IMR-90 (cell line): ENCODE measurements at regions not wholly inside any gene's neighbourhood (a gene's known extent, or its start where the extent isn't known, plus 50 kb on each side); places are given as distances from the start of the nearest gene placed in this dataset.

Experiments used
- ATAC-seq: fragments of 200-7000 bp; cut with Tn5 transposase; 2 replicates; pipeline ENCODE4 v1.9.1; 2020; ENCODE audit warnings: low read depth, mild to moderate bottlenecking, moderate library complexity
- BruUV-seq: library from RNA; stranded (reverse); fragments of 400-500 nt; replicated peaks from 2 replicates; lab custom pipeline; 2021; lab: Mats Ljungman, UMichigan
- CTCF ChIA-PET: fragments of 300-600 bp; formaldehyde crosslinking; extraction: SDS; loops from one replicate; lab custom pipeline; 2021; ENCODE audit warnings: antibody characterized with exemption; lab: Yijun Ruan, JAX
- POLR2A ChIA-PET: fragments of 300-600 bp; sonication (Branson Sonifier 250); formaldehyde crosslinking; loops from one replicate; lab custom pipeline; 2022; ENCODE audit warnings: antibody characterized with exemption; ENCODE audit not compliant: unreplicated experiment; lab: Charles Lee
- DNase-seq: peaks from one replicate; pipeline ENCODE4 v3.0.0; 2013
- H2AFZ ChIP-seq: replicated peaks from 2 replicates; pipeline ENCODE3; 2013; ENCODE audit warnings: low read length, mild to moderate bottlenecking; ENCODE audit not compliant: poor library complexity
- H2AK5ac ChIP-seq: 2 replicates; pipeline ENCODE4 v1.6.1; 2013; ENCODE audit warnings: low read depth, low read length, inconsistent platforms
- H2AK9ac ChIP-seq: replicated peaks from 2 replicates; pipeline ENCODE3; 2013; ENCODE audit warnings: mild to moderate bottlenecking, low read depth, low read length, moderate library complexity; ENCODE audit not compliant: poor library complexity
- H2BK120ac ChIP-seq: 2 replicates; pipeline ENCODE4 v1.6.1; 2013; ENCODE audit warnings: low read depth, low read length, inconsistent platforms
- H2BK15ac ChIP-seq: 3 replicates; pipeline ENCODE4 v1.6.1; 2013; ENCODE audit warnings: low read depth, low read length, inconsistent platforms
- H2BK20ac ChIP-seq: 2 replicates; pipeline ENCODE4 v1.6.1; 2013; ENCODE audit warnings: low read depth, mild to moderate bottlenecking, inconsistent platforms, low read length, moderate library complexity
- H2BK5ac ChIP-seq: 2 replicates; pipeline ENCODE4 v1.6.1; 2013; ENCODE audit warnings: mild to moderate bottlenecking, low read depth, low read length, inconsistent platforms; ENCODE audit not compliant: poor library complexity, severe bottlenecking
- H3K14ac ChIP-seq: replicated peaks from 2 replicates; pipeline ENCODE4 v1.6.1; 2013; ENCODE audit warnings: low read depth, low read length, inconsistent platforms
- H3K18ac ChIP-seq: 2 replicates; pipeline ENCODE4 v1.6.1; 2013; ENCODE audit warnings: low read depth, low read length, control low read depth
- H3K23ac ChIP-seq: 2 replicates; pipeline ENCODE4 v1.6.1; 2013; ENCODE audit warnings: low read depth, low read length, inconsistent platforms
- H3K27ac ChIP-seq: 2 replicates; pipeline ENCODE4 v1.5.1; 2013; ENCODE audit warnings: mild to moderate bottlenecking, control low read depth, low read length; ENCODE audit not compliant: insufficient read depth
- H3K27me3 ChIP-seq: 2 replicates; pipeline ENCODE4 v1.6.1; 2013; ENCODE audit warnings: low read length; ENCODE audit not compliant: control insufficient read depth, insufficient read depth
- H3K36me3 ChIP-seq: 2 replicates; pipeline ENCODE4 v1.6.1; 2013; ENCODE audit warnings: low read length, mixed read lengths; ENCODE audit not compliant: control insufficient read depth, insufficient read depth
- H3K4ac ChIP-seq: 2 replicates; pipeline ENCODE4 v1.6.1; 2013; ENCODE audit warnings: low read depth, low read length, inconsistent platforms
- H3K4me1 ChIP-seq: 2 replicates; pipeline ENCODE4 v1.6.1; 2013; ENCODE audit warnings: low read length, mixed read lengths; ENCODE audit not compliant: control insufficient read depth, insufficient read depth
- H3K4me2 ChIP-seq: 2 replicates; pipeline ENCODE4 v1.6.1; 2013; ENCODE audit warnings: low read depth, mild to moderate bottlenecking, control low read depth, low read length, moderate library complexity
- H3K4me3 ChIP-seq: 2 replicates; pipeline ENCODE4 v1.5.1; 2013; ENCODE audit warnings: low read depth, mild to moderate bottlenecking, control low read depth, low read length, moderate library complexity; ENCODE audit not compliant: insufficient read depth
- H3K56ac ChIP-seq: 2 replicates; pipeline ENCODE4 v1.6.1; 2013; ENCODE audit warnings: low read length, inconsistent platforms; ENCODE audit not compliant: insufficient read depth; ENCODE audit errors: extremely low read depth
- H3K79me1 ChIP-seq, 2 experiments: 2 replicates each; pipeline ENCODE4 v1.6.1; 2013; ENCODE audit warnings: low read length in 2 of 2, inconsistent platforms in 1 of 2, low read depth in 1 of 2
- H3K9ac ChIP-seq: 2 replicates; pipeline ENCODE4 v1.6.1; 2013; ENCODE audit warnings: low read depth, low read length, control low read depth
- H3K9me1 ChIP-seq: 2 replicates; pipeline ENCODE4 v1.6.1; 2013; ENCODE audit warnings: low read length, inconsistent platforms; ENCODE audit not compliant: insufficient read depth
- H3K9me3 ChIP-seq: 2 replicates; pipeline ENCODE4 v1.6.1; 2013; ENCODE audit warnings: low read length; ENCODE audit not compliant: control insufficient read depth, insufficient read depth
- H4K20me1 ChIP-seq: 2 replicates; pipeline ENCODE4 v1.6.1; 2013; ENCODE audit warnings: low read length, inconsistent platforms; ENCODE audit not compliant: insufficient read depth
- H4K5ac ChIP-seq: 2 replicates; pipeline ENCODE4 v1.6.1; 2013; ENCODE audit warnings: mild to moderate bottlenecking, low read depth, low read length, control low read depth
- H4K8ac ChIP-seq, 2 experiments: 2 replicates each; pipeline ENCODE4 v1.6.1; 2013; ENCODE audit warnings: low read depth in 2 of 2, low read length in 2 of 2, control low read depth in 1 of 2, inconsistent platforms in 1 of 2
- H4K91ac ChIP-seq: 2 replicates; pipeline ENCODE4 v1.6.1; 2013; ENCODE audit warnings: low read depth, low read length, inconsistent platforms; ENCODE audit not compliant: insufficient read depth
- CHD1 ChIP-seq: IDR thresholded peaks from 2 replicates; pipeline ENCODE4 v1.6.1; 2012; ENCODE audit warnings: low read depth, low read length, improper control_type of control experiment
- MAFK ChIP-seq: IDR thresholded peaks from 2 replicates; pipeline ENCODE4 v1.6.1; 2012; ENCODE audit warnings: low read depth, low read length, improper control_type of control experiment
- MXI1 ChIP-seq: IDR thresholded peaks from 2 replicates; pipeline ENCODE4 v1.6.1; 2012; ENCODE audit warnings: low read depth, mild to moderate bottlenecking, low read length, moderate library complexity, borderline replicate concordance
- NFE2L2 ChIP-seq: fragments of 150-350 bp; IDR thresholded peaks from 2 replicates; pipeline ENCODE4 v1.6.1; 2016; ENCODE audit warnings: low read depth, mild to moderate bottlenecking, low read length
- POLR2A ChIP-seq: IDR thresholded peaks from 2 replicates; pipeline ENCODE4 v1.6.1; 2012; ENCODE audit warnings: mild to moderate bottlenecking, low read depth, low read length
- RAD21 ChIP-seq: IDR thresholded peaks from 2 replicates; pipeline ENCODE4 v1.6.1; 2012; ENCODE audit warnings: low read length, improper control_type of control experiment
- SMC3 ChIP-seq: fragments of 150-350 bp; IDR thresholded peaks from 2 replicates; pipeline ENCODE4 v1.6.1; 2016; ENCODE audit warnings: low read depth, mild to moderate bottlenecking, antibody characterized with exemption, low read length, moderate library complexity
- WGBS, 2 experiments: methylation state at CpG; one replicate each; pipeline versions ENCODE4 v1.1.5 to v1.1.7; 2013; ENCODE audit warnings: missing lambda C conversion rate in 2 of 2; ENCODE audit not compliant: insufficient read length in 1 of 2; ENCODE audit errors: extremely low coverage in 2 of 2; 5-methylcytosine and 5-hydroxymethylcytosine counted together
- dilution Hi-C: fragments of 300-500 bp; cut with HindIII; formaldehyde crosslinking; loops from one replicate; pipeline ENCODE4 v1.14.3; 2018; ENCODE audit warnings: low sequenced_read_pairs; ENCODE audit not compliant: unreplicated experiment
- in situ Hi-C: fragments of 300-500 bp; cut with MboI; formaldehyde crosslinking; loops from 3 replicates; pipeline ENCODE4 v1.14.3; 2019; ENCODE audit warnings: low sequenced_read_pairs, inconsistent platforms, mixed read lengths
- intact Hi-C: fragments of 100-400 bp; cut with micrococcal nuclease; formaldehyde crosslinking; loops from 2 replicates; pipeline ENCODE4 v1.10.0; 2022
- TF ChIP-seq, protein P1 (sequence below): conservative IDR thresholded peaks from 2 replicates; pipeline ENCODE4 v1.5.1; 2012; ENCODE audit warnings: mild to moderate bottlenecking, low read depth, low read length, improper control_type of control experiment
- TF ChIP-seq, protein P2 (sequence below): fragments of 150-350 bp; IDR thresholded peaks from 2 replicates; pipeline ENCODE4 v1.6.1; 2016; ENCODE audit warnings: low read depth, mild to moderate bottlenecking, low read length, moderate library complexity, borderline replicate concordance
- TF ChIP-seq, protein P3 (sequence below): fragments of 150-350 bp; IDR thresholded peaks from 2 replicates; pipeline ENCODE4 v1.6.1; 2017; ENCODE audit warnings: mild to moderate bottlenecking, antibody characterized with exemption, low read length, low read depth

- Histone ChIP-seq H3K4ac (peak overlapping the region; percentile 6; the same call in 1 of the 2 replicates), H2AK5ac (no peak overlapping the region), H2BK5ac (no peak overlapping the region), H4K5ac (no peak overlapping the region), H4K20me1 (no peaks in the 10 kb centered on the region), H3K4me2 (no peak overlapping the region), H3K4me3 (no peak overlapping the region), H3K27ac (no peak overlapping the region), H2AK9ac (no peak overlapping the region), H3K14ac (no peak overlapping the region), H2BK20ac (no peak overlapping the region), H2BK120ac (no peak overlapping the region), H3K23ac (peak overlapping the region; percentile 17; the same call in 1 of the 2 replicates), H2AFZ (no peak overlapping the region), H3K4me1 (no peaks in the 10 kb centered on the region), H3K56ac (no peak overlapping the region), H3K27me3 (no peaks in the 10 kb centered on the region), H3K9me3 (no peaks in the 10 kb centered on the region), H4K91ac (no peak overlapping the region), H3K79me1 (no peaks in the 10 kb centered on the region), H3K9me1 (peaks cover 6% of the 10 kb centered on the region; the same call in 1 of the 2 replicates), H2BK15ac (no peak overlapping the region), H3K9ac (no peak overlapping the region), H3K18ac (no peak overlapping the region), H3K36me3 (no peaks in the 10 kb centered on the region), H4K8ac (no peak overlapping the region)
- ATAC-seq (no peak), DNase-seq (no peak)
- CTCF ChIA-PET = interaction anchor here (0.9 kb wide), 1 partner anchor 16 kb away, joined by 3 read pairs; no protein-coding TSS in a partner anchor
- dilution Hi-C loops (no loop called here), intact Hi-C loops (no loop called here), in situ Hi-C loops (no loop called here)
- no TSS peak for BruUV-seq
- WGBS, 2 experiments = no CpG with 5 or more reads among the region's 2 CpGs
- POLR2A ChIA-PET = no interaction called here
- TF ChIP-seq, protein P1, sequence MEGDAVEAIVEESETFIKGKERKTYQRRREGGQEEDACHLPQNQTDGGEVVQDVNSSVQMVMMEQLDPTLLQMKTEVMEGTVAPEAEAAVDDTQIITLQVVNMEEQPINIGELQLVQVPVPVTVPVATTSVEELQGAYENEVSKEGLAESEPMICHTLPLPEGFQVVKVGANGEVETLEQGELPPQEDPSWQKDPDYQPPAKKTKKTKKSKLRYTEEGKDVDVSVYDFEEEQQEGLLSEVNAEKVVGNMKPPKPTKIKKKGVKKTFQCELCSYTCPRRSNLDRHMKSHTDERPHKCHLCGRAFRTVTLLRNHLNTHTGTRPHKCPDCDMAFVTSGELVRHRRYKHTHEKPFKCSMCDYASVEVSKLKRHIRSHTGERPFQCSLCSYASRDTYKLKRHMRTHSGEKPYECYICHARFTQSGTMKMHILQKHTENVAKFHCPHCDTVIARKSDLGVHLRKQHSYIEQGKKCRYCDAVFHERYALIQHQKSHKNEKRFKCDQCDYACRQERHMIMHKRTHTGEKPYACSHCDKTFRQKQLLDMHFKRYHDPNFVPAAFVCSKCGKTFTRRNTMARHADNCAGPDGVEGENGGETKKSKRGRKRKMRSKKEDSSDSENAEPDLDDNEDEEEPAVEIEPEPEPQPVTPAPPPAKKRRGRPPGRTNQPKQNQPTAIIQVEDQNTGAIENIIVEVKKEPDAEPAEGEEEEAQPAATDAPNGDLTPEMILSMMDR = no peak
- no peak for TF ChIP-seq NFE2L2
- no peak for TF ChIP-seq MAFK
- no peak for TF ChIP-seq RAD21
- TF ChIP-seq MXI1 = no peak
- TF ChIP-seq POLR2A = no peak
- no peak for TF ChIP-seq SMC3
- TF ChIP-seq, protein P2, sequence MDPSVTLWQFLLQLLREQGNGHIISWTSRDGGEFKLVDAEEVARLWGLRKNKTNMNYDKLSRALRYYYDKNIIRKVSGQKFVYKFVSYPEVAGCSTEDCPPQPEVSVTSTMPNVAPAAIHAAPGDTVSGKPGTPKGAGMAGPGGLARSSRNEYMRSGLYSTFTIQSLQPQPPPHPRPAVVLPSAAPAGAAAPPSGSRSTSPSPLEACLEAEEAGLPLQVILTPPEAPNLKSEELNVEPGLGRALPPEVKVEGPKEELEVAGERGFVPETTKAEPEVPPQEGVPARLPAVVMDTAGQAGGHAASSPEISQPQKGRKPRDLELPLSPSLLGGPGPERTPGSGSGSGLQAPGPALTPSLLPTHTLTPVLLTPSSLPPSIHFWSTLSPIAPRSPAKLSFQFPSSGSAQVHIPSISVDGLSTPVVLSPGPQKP = no peak
- TF ChIP-seq, protein P3, sequence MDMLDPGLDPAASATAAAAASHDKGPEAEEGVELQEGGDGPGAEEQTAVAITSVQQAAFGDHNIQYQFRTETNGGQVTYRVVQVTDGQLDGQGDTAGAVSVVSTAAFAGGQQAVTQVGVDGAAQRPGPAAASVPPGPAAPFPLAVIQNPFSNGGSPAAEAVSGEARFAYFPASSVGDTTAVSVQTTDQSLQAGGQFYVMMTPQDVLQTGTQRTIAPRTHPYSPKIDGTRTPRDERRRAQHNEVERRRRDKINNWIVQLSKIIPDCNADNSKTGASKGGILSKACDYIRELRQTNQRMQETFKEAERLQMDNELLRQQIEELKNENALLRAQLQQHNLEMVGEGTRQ = no peak
- no peak for TF ChIP-seq CHD1
Observed at GRCh38 chr14:50053935-50054334, 62.4 kb downstream of the VCPKMT start.
